Forelimb muscle (tissue), 1 donor: ENCODE measurements at regions not wholly inside any gene's neighbourhood (a gene's known extent, or its start where the extent isn't known, plus 50 kb on each side); places are given as distances from the start of the nearest gene placed in this dataset.
"Not testable (repeated sequence)": the region's sequence is repeated elsewhere in the genome, so short reads cannot be mapped to it uniquely, and the experiment has no call there.

ENCODE experiments used
- DNase-seq: peaks from one replicate; pipeline ENCODE4 v3.0.0-alpha.2; 2013; ENCODE audit warnings: low read depth

DNA sequence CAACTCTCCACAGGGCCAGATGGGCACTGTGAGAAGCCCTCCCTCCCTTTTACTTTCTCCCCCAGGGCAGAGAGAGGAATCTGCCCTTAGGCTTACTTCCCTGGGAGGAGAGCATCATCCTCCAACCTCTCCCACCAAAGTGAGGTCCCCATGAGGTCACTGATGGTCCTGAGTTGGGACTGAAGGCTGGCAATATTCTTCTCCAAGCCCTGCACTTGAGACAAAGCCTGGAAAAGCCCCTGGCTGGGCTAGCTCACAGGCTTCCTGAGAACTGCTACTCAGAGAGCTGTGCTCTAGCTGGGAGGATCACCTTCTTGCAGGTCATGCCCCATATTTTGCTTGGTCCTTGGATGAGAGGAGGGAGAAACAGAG, 110.0 kb upstream of the MEF2A start:
- DNase-seq, result no peak

DNA sequence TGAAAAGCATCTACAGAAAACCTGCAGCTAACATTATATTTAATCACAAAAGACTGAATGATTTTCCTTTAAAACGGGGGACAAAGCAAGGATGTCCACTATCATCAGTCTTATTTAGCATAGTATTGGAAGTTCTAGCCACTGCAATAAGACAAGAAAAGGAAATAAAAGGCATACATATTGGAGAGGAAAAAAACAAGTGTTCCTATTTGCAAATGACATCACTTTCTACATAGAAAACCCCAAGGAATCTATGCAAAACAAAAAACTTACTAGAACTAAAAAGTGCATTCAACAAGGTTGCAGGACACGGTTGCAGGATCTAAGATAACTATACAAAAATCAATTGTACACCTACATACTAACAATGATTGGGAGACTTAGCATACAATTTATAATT, 101.6 kb upstream of the MEF2A start:
- no peak for DNase-seq

- DNase-seq, result no peak
These were observed 99.0 kb upstream of the MEF2A start for GRCh38 chr15:99466701-99467337.

GRCh38 chr15:99467338-99467720, 98.5 kb upstream of the MEF2A start:
- DNase-seq, result no peak

GRCh38 chr15:99467853-99468464, 97.8 kb upstream of the MEF2A start:
- DNase-seq, result no peak

- DNase-seq, result not testable (repeated sequence)
These were observed 95.6 kb upstream of the MEF2A start for GRCh38 chr15:99470204-99470603.

GRCh38 chr15:99472416-99473145, 93.2 kb upstream of the MEF2A start:
- DNase-seq, result no peak

- DNase-seq, result no peak
These were observed 91.5 kb upstream of the MEF2A start for GRCh38 chr15:99473981-99474906.

DNA sequence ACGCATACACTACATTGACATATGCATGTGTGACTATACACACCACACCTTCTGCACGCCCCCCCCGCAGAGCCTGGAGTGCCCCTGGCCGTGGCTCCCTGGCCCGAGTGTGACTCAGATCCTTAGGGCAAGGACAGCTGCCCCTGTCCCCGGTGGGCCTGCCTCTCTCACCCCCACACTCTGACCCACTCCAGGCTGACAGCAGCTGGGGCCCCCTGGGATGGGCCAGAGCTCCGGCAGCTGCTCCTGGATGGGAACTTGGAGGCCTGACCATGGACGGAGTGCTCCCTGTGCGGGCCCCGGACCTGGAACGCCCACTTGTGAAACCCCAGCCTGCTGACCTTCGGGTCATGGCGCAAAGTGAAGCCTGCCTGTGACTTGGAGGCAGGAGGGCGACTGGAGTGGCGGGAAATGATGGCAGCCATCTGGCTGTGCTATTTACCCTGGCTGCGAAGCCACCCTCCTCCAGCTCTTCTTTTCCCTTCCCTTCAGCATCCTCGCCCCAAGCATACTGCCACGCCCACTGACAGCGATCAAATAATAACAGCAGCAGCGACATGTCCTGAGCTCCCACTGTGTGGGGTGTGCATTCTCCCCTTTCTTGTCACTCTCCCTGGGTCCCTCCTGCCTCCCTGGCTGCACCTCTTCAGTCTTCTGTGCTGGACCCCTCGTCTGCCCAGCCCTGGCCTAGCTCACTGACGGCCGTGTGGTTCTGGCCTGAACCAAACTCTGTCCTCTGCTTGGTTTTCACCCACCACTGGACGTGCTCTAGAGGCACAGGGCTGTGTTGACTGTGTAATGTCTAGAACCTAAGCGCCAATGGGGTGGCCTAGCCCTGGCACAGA, 90.7 kb upstream of the MEF2A start:
- DNase-seq, result no peak

GRCh38 chr15:99475754-99476412, 89.9 kb upstream of the MEF2A start:
- DNase-seq, result no peak

DNA sequence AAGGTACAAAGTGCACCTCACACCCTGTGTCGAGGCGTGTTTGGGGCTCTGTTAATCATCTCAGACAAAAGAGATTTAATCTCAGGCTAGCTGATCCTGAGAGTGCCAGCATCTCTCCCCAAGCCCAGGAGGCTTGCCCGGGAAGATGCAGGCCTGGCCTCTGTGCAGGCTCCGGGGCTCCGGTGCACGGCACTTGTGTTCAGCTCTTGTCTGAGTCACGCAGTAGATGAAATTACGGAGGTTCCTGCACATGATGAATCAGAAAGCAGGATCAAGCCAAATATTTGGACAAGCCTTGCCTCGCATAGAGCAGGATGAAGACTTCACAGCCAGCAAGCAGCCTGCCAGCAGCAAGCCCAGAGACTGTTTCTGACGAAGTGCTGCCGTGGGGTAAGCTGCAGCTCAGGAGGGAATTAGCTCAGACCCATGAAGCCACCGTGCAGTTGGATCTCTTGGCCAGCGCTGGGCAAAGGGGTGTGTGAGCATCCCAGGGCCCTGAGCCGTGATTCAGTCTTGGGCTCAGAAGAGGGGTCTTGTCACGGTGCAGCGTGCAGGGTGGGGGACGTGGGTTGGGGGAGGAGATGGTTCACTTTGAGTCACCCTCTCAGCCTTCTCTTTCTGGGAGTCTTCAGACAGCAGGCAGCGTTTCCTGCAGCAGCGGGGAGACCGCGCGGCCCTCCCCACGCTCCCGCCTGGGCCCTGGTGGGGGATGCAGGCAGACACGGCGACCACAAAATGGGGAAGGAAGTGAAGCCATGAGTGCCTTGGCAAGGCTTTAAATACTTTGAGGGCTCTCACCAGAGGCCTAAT, 89.2 kb upstream of the MEF2A start:
- no peak for DNase-seq

- no peak for DNase-seq
These were observed 87.9 kb upstream of the MEF2A start for GRCh38 chr15:99477791-99478471.

DNA sequence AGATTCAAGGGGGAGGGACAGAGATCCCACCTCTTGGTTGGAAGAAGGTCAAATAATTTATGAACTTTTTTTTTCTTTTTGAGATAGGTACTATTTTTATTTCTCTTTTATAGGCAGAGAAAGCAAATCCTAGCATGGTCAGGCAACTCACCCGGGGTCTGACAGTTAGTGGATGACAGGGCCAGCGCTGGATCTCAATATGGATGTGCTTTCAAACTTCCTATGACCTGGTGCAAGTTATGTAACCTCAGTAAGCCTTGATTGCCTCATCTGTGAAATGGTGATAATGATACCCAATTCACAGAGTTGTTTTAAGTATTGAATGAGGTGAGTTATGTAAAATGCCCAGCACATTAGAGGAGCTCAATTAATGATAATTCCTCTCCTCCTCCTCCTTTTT, 86.8 kb upstream of the MEF2A start:
- no peak for DNase-seq

DNA sequence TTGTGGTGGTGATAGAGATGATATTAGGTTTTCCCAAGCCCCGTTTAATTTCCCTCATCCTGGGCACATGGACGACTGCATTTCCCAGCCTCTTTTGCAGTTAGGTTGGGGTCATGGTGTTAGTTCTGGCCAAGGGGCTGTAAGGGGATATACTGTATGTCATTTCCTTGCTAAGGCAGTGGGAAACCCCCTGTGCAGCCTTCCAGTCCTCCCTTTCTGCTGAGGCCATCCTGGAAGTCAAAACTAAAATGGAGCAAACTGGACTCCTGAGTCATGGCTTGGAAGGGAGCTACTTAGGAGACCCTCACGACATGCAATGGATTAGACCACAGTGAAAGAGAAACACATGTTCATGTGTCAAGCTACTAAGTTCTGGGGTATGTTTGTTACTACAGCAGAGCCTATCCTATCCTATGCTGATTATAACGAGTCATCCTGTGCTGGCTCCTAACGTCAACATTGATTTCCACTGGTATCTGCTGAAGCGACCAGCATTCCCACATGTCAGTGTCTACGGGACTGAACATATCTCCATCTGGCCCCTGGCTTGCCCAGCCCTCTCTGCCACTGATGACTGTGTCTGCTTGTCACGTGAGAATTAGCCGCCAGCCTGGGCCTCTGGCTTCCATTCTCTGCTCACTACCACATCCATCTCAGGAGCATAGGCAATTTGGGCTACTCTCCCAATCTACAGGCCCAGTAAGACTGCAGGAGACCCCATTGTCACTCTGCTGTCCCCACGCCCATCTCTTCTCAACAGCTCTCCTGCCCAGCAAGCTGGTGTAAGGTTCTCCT, 85.6 kb upstream of the MEF2A start:
- no peak for DNase-seq

GRCh38 chr15:99481113-99481950, 84.5 kb upstream of the MEF2A start:
- no peak for DNase-seq

DNA sequence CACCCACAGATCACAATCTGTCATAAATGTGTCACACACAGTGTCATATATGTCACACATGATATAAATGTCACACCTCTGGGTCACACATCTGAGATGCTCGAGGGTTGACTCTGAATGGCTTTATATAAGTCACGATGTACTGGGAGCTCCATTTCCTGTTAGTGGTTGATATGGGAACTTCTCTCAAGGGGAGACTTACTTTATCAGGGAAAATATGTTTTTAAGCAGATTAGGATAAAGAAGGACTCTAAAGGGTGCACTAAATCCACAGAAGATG, 83.9 kb upstream of the MEF2A start:
- DNase-seq, result no peak

- DNase-seq, result no peak
These were observed 82.8 kb upstream of the MEF2A start for GRCh38 chr15:99482993-99483392.
